ENCODE measurements at regions not wholly inside any gene's neighbourhood (a gene's known extent, or its start where the extent isn't known, plus 50 kb on each side); places are given as distances from the start of the nearest gene placed in this dataset.
A peak's percentile ranks its signal among the peaks of the same experiment; 100 is the strongest.
"Not testable (repeated sequence)": the region's sequence is repeated elsewhere in the genome, so short reads cannot be mapped to it uniquely, and the experiment has no call there.

DNA sequence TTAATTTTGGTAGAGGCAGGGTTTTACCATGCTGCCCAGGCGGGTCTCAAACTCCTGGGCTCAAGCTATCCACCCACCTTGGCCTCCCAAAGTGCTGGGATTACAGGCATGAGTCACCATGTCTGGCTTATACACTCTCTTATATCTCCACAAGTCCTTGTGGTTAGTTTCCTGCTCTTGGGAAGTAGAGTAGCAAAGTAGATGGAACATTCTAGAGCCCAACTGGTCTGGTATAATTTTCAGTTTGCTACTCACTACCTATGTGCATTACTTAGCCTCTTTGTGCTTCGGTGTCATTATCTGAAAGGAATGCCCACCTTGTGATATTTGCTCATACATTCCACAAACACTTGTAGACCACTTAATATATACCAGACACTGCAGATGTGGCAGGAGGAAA, 96.6 kb upstream of the IPO9 start:
- Histone ChIP-seq H3K27me3 (ENCODE audit: control insufficient read depth, insufficient read depth, low read length) (no peaks in the 10 kb centered on the region), H3K36me3 (ENCODE audit: control insufficient read depth, insufficient read depth, low read length) (no peaks in the 10 kb centered on the region), H3K4me3 (ENCODE audit: low read depth, low read length) (no peak overlapping the region)
- FAIRE-seq: no peak
- TF ChIP-seq, protein P1, sequence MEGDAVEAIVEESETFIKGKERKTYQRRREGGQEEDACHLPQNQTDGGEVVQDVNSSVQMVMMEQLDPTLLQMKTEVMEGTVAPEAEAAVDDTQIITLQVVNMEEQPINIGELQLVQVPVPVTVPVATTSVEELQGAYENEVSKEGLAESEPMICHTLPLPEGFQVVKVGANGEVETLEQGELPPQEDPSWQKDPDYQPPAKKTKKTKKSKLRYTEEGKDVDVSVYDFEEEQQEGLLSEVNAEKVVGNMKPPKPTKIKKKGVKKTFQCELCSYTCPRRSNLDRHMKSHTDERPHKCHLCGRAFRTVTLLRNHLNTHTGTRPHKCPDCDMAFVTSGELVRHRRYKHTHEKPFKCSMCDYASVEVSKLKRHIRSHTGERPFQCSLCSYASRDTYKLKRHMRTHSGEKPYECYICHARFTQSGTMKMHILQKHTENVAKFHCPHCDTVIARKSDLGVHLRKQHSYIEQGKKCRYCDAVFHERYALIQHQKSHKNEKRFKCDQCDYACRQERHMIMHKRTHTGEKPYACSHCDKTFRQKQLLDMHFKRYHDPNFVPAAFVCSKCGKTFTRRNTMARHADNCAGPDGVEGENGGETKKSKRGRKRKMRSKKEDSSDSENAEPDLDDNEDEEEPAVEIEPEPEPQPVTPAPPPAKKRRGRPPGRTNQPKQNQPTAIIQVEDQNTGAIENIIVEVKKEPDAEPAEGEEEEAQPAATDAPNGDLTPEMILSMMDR (IDR thresholded peaks at IDR 0.05; ENCODE audit: insufficient read depth, low read length, severe bottlenecking): no peak
- DNase-seq (ENCODE audit: low read depth): no peak

DNA sequence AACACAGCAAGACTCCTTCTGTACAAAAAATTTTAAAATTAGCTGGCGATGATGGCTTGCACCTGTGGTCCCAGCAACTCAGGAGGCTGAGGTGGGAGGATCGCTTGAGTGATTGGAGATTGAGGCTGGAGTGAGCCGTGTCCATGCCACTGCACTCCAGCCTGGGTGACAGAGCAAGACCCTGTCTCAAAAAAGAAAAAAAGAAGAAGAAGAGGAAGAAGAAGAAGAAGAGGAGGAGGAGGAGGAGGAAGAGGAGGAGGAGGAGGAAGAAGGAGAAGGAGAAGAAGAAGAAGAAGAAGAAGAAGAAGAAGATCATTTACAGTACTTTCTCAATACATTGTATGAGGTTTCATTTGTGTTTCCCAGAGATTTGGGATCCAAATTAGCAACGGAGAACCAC, 94.7 kb upstream of the IPO9 start:
- DNase-seq (ENCODE audit: low read depth); FAIRE-seq; H3K27me3 ChIP-seq (ENCODE audit: control insufficient read depth, insufficient read depth, low read length): not testable (repeated sequence)

DNA sequence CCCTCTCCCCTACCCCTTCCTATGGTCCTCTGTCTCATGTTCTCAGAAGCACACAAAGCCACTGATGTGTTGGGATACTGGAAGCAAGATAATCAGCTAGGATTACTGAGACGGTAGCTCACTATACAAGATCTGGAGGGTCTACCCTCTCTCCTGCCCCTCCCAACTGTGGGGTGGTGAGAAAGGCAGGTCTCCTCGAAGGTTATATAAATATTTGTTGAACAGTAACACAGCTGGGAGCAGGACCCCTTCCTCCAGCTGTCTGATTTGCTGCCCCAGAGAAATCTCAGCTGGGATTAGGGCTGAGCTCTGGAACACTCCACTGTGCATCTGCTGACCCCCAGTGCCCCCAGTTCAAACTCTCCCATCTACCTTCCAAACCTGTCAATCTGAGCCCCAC, 94.2 kb upstream of the IPO9 start:
- FAIRE-seq (no peak), DNase-seq (ENCODE audit: low read depth) (no peak)
- Histone ChIP-seq H3K36me3 (ENCODE audit: control insufficient read depth, insufficient read depth, low read length) (no peaks in the 10 kb centered on the region), H3K27me3 (ENCODE audit: control insufficient read depth, insufficient read depth, low read length) (no peaks in the 10 kb centered on the region), H3K4me3 (ENCODE audit: low read depth, low read length) (no peak overlapping the region)
- TF ChIP-seq, protein P1 (IDR thresholded peaks at IDR 0.05; ENCODE audit: insufficient read depth, low read length, severe bottlenecking): no peak

More for the DNA sequence above, 94.7 kb upstream of the IPO9 start:
- H3K36me3 ChIP-seq (ENCODE audit: control insufficient read depth, insufficient read depth, low read length); H3K4me3 ChIP-seq (ENCODE audit: low read depth, low read length): not testable (repeated sequence)

DNA sequence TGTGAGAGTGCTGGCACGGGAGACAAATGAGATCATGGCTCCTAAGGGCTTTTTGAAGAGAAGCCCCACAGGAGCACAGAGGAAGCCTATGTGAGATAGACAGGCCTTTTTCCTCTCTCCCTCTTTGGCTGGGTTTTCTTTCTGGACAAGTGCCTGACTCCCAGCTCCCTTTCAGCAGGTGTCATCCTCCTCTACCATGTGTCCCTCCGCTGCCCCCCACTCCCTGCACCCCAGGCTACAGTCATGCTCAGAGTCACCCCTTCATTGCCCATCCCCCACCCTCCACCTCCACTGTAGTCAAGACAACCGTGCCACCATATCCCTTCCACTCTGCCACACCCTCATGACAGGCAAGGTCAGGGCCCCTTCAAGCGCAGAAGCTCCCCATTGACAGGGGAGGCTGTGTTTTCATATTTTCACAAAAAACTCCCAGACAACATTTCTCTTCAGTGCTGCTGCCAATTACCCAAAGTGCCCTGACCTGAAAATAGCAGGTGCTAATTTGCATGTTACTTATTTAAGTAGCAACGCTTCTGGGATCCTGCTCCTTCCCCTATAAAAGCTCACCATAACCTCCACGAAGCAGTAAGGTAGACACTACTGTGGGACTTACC, 92.1 kb upstream of the IPO9 start:
- Histone ChIP-seq H3K36me3 (ENCODE audit: control insufficient read depth, insufficient read depth, low read length) (no peaks in the 10 kb centered on the region), H3K27me3 (ENCODE audit: control insufficient read depth, insufficient read depth, low read length) (no peaks in the 10 kb centered on the region), H3K4me3 (ENCODE audit: low read depth, low read length) (no peak overlapping the region)
- FAIRE-seq: no peak
- TF ChIP-seq, protein P1 (IDR thresholded peaks at IDR 0.05; ENCODE audit: insufficient read depth, low read length, severe bottlenecking): no peak
- DNase-seq (ENCODE audit: low read depth): no peak

DNA sequence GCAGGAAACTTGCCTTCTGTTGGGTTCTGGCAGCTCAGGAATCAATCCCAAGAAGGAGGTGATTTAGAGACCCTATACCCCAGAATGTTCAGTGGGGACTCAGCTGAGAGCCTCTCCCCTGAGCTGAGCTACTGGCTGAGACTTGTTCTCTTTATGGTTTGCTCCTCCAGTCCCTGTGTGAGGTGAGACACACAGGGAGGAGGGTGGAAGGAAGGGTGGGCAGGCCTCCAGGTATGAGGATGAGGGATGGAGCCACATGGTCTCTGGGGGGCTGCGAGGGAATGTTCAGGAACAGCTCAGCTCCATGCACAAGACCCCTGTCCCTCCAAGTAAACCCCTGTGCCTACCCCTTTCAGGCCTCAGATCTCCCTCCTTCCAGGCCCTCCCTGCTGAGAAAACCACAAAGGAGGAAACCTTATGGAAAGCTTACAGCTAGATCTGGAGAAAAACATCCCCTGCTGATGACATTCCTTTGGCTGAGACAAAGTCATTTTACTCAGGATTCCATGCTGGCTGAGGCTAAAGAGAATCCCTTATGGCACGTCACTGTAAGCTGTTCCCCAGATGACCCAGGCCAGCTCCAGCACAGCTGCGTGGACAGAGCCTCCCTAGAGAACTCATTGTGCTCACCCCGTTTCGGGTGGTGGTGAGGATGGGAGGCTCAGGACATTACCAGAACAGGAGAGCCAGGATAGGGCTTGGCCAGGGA, 91.5 kb upstream of the IPO9 start:
- DNase-seq (ENCODE audit: low read depth): no peak
- Histone ChIP-seq H3K4me3 (ENCODE audit: low read depth, low read length) (no peak overlapping the region), H3K27me3 (ENCODE audit: control insufficient read depth, insufficient read depth, low read length) (no peaks in the 10 kb centered on the region), H3K36me3 (ENCODE audit: control insufficient read depth, insufficient read depth, low read length) (no peaks in the 10 kb centered on the region)
- TF ChIP-seq, protein P1 (IDR thresholded peaks at IDR 0.05; ENCODE audit: insufficient read depth, low read length, severe bottlenecking): no peak
- no peak for FAIRE-seq

DNA sequence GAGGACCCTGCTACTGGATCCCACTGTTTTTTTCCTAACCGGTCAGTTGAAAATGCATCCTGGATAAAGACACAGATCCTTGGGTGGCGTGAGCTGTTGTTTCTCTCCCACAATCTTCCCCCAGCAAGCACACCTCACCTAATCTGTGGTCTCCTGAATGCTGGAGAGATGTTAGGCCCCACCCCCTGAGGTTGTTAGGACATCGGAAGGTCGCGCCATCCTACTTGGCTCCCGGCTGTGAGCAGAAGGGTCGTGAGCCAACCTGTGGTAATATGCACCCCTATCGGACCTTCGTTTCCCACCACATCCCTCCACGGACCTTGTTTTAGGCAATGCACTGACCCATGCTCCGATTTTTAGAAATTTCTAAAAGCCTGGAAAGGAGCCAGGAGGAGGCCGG, 89.9 kb upstream of the IPO9 start:
- TF ChIP-seq, protein P1 (IDR thresholded peaks at IDR 0.05; ENCODE audit: insufficient read depth, low read length, severe bottlenecking): no peak
- no peak for DNase-seq (ENCODE audit: low read depth)
- no peaks in the 10 kb centered on the region for H3K27me3 ChIP-seq (ENCODE audit: control insufficient read depth, insufficient read depth, low read length)
- no peaks in the 10 kb centered on the region for H3K36me3 ChIP-seq (ENCODE audit: control insufficient read depth, insufficient read depth, low read length)
- no peak for FAIRE-seq
- peak overlapping the region; percentile 80 for H3K4me3 ChIP-seq (ENCODE audit: low read depth, low read length)
